DMS53 treated with DMSO at 0.1 percent for 48 hours (cell line): ENCODE measurements at regions not wholly inside any gene's neighbourhood (a gene's known extent, or its start where the extent isn't known, plus 50 kb on each side); places are given as distances from the start of the nearest gene placed in this dataset.

Experiments used
- DNase-seq: peaks from one replicate; lab custom pipeline; 2025; ENCODE audit not compliant: unreplicated experiment; lab: John Stamatoyannopoulos, UW

DNA sequence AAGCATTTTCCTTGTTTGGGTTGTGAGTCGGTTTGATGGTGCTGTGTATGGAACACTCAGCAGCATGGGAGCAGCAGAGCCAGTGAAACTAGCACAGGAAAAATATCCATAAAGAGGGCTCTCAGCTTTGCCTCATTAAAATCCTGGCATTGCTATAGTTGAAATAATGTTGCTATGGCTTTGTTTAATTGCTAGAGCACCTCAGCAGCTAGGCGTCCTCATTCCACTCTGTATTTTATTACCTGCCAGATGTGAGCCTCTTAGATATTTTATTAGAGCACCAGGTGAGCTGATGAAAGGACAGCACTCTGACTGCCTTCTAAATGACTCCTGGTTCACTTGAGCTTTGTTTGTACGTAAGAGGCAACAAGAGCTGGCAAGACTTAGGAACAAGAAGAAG, 232.4 kb downstream of the MTX2 start:
- DNase-seq: no peak

GRCh38 chr2:176502619-176503018, 233.4 kb downstream of the MTX2 start:
- DNase-seq: peak; percentile 41

DNA sequence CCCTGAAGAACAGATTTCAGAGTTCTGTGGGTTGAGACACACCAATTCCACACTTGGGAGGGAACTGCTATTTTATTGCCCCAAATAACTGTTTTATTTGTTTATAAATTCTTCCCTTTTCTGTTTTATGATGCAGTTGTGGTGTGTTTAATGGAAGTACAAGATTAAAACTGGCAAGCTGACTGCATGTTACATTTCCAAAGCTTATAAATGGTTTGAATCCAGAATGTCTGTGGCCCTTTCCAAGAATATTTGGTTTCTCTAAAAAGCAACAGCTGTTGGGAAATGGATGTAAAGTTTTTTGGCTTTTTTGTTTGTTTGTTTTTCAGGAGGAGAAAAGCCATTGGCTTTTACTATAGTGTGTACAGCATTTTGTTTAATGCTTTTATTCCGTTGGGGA, 234.5 kb downstream of the MTX2 start:
- no peak for DNase-seq

DNA sequence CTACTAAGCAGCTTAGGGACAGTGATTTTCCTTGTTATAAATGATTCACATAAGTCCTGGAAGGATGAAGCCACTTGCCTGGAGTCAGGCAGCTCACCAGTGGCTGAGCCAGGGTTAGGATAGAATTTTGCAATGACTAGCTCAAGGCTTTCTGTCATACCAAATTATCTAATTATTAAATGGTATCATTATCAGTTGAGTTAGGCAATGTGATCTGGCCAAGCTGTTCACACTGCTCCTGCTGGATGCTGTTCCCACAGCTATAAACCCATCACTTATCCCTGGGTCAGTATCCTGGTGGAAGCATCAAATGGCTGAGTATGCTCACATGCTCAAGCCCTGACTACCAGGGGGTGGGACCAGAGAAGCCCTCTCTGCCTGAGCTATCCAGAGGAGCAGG, 235.2 kb downstream of the MTX2 start:
- no peak for DNase-seq

DNA sequence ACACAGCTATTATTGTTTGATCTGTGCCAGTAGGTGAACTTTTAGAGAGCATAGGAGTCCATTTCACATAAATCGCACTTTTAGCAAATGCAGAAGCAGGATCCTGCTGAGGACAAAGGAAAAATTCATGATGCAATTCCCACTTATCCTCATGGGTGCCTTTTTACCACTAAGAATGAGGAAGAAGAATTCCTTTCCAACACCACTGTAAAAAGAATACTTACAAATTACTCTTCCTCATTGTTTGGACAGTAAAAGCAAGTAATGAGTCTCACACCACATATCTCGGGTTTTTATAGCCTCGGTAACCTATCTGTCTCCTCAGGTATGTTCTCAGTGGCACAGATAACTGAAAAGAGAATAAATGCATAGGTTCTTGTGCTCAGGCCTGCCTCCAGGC, 238.5 kb downstream of the MTX2 start:
- DNase-seq: no peak

DNA sequence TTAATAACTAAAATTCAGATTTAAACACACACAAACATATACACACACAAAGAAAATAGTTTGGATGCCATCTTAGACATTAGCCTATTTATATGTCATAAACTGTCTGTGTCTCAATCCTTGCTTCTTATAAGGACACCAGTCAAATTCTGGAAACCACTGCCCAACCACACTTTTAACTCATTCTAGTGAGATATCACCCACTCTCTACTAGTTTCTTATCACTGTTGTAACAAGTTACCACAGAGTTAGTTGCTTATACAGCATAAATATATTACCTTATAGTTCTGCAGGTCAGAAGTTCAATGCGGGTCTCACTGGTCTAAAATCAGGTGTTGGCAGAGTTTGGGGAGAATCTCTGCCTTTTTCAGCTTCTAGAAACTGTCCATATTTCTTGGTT, 239.1 kb downstream of the MTX2 start:
- DNase-seq: no peak

GRCh38 chr2:176508984-176509740, 239.9 kb downstream of the MTX2 start:
- DNase-seq: no peak

GRCh38 chr2:176514276-176514675, 245.0 kb downstream of the MTX2 start:
- DNase-seq: no peak

DNA sequence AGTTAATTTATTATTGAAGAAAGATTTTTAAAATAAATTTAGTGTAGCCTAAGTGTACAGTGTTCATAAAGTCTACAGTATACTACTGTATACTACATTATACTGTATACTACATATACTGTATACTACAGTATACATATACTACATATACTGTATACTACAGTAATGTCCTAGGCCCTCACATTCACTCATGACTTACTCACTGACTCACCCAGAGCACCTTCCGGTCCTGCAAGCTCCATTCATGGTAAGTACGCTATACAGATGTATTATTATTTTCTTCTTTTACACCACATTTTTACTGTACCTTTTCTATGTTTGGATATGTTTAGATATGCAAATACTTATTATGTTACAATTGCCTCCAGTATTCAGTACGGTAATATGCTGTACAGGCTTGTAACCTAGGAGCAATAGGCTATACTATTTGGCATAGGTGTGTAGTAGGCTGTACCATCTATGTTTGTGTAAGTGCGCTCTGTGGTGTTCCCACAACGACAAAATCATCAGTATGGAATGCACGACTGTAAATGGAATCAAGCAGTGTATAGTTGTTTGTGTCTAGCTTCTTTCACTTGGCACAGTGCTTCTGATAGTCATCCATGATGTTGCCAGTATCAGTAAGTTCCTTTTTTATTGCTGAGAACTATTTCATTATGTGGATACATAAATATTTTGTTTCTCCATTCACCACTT, 245.7 kb downstream of the MTX2 start:
- DNase-seq: no peak

DNA sequence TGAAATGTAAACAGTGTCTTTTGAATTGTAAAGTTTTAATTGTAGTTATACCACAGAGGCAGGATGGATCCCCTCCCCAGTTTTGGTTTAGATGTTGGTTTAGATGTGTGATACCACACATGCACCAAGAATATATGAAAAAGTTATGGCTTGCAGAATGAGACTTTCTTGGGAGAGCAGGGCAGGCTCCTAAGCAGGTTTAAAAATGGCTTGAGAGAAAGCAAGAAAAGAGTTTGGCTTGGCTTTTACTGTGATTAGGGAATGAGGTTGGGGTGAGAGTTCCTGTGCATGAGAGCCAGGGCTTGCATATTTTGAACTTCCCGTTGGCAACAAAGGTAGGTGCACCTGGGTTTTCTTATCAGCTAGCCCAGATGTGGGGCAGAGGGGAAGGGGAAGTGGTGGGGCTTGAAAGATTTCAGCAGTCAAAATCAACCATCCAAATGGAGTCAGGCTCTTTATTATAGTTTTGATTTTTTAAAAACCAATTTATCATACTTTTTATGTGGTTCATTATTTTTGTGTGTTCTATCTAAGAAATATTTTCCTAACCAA, 246.9 kb downstream of the MTX2 start:
- no peak for DNase-seq

GRCh38 chr2:176518823-176519222, 249.6 kb downstream of the MTX2 start:
- no peak for DNase-seq

DNA sequence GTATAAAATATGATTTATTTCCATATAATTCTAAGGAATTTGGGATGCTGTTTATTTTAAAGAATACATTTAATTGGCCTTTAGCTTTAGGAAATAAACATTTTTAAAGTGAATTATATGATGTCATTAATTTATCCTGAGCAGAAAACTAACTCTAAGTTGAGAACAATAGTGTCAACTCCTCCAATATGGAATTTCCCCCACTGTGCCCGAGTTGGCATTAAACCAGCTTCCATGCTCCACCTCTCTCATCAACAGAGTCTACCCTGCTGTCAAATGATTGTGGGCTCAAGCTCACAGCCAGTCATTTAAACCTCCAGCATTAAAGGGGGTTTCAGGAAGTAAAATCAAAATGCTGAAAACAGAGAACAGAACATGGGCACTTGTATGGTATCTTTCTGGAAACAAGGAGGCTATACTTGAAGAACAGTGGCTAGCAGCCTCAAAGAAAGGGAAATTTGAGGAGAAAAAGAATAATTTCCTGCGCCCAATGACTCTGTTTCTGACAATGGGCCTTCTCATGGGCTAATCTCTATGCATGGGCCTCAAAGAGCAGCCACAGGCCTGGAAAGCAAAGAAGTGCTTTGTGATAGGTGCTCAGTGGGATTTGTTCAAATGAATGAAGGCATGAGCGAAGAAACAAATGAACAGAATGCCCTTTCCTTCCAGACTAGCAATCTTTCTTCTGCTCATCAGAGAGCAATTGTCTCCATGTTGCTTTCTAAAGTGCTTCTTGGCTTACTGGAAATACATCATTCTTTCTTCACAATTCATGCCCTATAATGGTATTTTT, 252.8 kb downstream of the MTX2 start:
- no peak for DNase-seq

DNA sequence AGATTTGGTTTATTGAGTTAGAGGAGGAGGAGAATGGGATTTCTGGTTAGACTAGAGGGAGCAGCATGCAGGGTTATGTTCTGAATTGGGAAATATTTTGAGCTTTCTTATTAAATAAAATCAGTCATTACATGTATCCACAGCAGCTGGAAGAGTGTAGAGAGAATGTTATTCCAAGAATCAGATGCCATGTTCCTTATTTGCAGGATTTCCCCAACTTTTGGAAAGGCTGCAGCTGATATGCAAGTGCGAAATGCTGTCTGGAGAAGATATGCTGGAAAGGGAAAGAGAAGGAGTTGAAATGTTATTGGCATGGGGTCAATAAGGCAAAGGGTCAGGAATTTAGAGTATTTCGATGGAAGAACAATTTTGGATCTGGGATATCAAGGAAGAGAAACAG, 255.8 kb downstream of the MTX2 start:
- DNase-seq: no peak

DNA sequence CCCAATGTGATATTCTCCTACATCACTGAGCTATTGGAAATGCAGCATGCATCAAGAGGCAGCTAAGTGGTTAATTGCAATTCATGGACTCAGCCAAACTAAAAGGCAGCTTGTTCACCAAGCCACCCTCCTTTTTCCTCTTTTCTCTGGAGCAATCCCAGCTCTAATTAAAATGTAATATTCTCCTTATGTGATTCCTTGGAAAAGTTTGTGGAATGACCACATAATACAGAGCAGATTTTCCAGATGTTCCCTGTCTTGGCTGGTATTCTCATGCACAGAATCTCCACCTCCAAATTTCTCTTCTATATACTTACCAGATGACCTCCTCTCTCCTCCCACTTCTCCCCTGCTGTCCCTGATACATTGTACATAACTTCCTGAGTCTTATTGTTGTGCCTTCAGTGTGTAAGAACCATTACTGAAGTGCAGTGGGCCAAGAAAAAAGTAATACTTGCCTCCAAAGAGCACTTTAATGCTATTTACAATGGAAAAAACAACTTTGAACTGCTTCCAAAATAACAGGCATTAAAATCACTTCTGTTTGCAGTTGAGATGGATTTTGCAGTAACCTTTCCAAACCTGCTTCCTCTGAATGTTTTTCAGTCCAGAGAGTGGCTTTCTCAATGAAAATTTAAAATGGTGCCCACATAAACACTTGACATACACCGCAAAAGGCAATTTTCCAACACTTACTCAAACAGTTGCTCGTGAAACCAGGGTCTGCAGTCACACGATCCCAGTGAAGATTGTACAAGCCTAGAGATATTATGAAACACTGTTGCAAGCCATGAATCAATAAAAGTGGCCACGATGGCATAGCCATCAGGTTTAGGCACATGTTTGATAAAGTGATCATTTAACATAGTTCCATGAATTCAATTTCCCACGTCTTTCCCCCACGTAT, 258.0 kb downstream of the MTX2 start:
- DNase-seq: no peak

DNA sequence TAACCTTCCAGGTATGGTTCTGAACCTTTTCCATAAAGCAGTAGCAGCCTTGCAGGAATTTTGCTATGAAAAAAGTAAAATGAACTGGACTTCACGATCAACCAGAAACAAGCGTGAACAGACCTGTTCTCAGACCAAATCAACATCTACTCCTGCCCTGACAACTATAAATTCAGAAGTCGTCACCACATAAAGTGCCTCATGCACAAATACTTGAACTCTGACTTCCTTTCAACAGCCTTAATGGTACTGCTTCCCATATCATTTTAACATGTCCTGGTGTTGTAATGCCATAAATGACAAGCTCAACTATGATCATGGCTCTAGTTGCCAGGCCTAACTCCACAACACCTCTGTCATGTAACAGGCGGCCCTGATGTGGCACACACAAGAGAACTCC, 262.4 kb downstream of the MTX2 start:
- DNase-seq: no peak

DNA sequence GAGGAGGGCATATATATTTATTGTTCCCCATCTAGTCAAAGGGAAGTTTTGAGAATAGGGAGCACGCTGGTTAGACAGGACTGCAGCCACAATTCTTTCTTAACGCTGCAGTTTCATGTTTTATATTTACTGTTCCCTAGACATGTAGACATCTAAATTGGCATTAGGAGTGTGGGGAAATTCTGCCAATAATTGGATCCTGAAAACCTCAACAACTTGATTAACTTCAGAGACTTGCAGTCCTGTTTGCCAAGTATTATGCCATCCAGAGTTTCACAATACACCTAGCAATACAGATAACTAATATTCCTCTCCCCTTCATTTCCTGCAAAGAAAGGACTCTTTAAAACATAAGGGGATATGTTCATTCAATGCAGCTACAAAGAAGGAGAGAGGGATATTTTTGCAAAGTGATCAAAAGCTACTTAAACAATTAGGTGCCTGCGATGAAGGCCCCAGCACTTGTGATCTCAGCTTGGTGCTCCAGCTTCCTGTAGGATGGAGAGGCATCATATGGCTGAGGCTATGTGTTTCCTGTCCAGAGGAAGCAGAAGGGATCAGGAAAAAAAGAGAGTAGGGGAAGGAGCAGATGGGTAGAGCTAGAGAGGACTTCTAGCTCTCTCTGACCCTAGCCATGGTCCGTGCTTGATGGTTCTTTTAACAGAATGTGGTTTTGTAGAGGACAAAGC, 264.4 kb downstream of the MTX2 start:
- no peak for DNase-seq

DNA sequence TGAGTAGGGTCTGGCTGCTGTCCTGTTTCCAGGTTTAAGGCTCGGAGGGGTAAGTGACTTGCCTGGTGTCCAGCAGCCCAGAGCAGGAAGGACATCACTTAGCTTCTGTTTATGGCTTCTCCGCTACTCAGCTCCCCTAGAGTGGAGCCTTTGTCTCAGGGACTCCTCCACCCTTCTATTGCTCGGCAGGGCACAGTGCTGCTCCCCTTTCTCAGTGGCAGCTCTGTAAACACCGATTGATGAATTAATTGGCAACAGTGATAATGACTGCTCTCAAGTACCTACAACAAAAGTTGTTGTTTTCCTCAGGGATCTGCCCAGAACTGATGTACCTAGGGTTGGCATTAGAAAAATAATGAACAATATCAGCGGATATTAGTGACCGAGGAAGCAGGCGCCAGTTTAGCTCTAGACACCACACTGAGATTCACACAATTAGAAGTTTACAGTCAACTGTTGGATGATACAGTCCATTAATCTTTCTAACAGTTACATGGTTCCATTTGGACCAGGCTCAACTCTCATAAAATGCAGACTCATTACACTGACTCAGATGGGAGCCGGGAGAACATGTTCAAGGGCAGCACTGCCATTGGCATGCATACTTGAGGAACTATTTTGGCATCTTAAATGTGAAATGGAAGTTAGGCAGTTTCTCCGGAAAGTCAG, 265.7 kb downstream of the MTX2 start:
- no peak for DNase-seq

- DNase-seq: no peak
Observed at GRCh38 chr2:176535467-176536113, 266.3 kb downstream of the MTX2 start.
